Sigmoid colon (tissue), 4 donors: ENCODE measurements at regions not wholly inside any gene's neighbourhood (a gene's known extent, or its start where the extent isn't known, plus 50 kb on each side); places are given as distances from the start of the nearest gene placed in this dataset.

Experiments used
- CTCF ChIP-seq, 4 experiments: fragments of 450-650 bp in 3 of 4; fragments of 200-600 bp in 1 of 4; IDR thresholded peaks; one replicate each; pipeline ENCODE4 v1.5.1; 2016 to 2019; ENCODE audit warnings: antibody characterized with exemption in 4 of 4, mild to moderate bottlenecking in 3 of 4, moderate library complexity in 2 of 4
- EP300 ChIP-seq, 4 donors: sonication (generic); formaldehyde crosslinking; IDR thresholded peaks; one replicate each; pipeline ENCODE4 v1.6.1; 2017; ENCODE audit warnings: antibody characterized with exemption in 4 of 4
- POLR2A ChIP-seq, 2 donors: fragments of 450-650 bp; IDR thresholded peaks; one replicate each; pipeline ENCODE4 v1.6.1; 2016; ENCODE audit warnings: antibody characterized with exemption in 2 of 2, mild to moderate bottlenecking in 2 of 2, moderate library complexity in 2 of 2
- POLR2AphosphoS5 ChIP-seq, 4 donors: sonication (generic); formaldehyde crosslinking; IDR thresholded peaks; one replicate each; pipeline ENCODE4 v1.6.1; 2017; ENCODE audit warnings: antibody characterized with exemption in 4 of 4

- TF ChIP-seq POLR2AphosphoS5 (IDR thresholded peaks at IDR 0.05) (no peak), CTCF (IDR thresholded peaks at IDR 0.05) (no peak), EP300 (IDR thresholded peaks at IDR 0.05) (no peak), POLR2A (IDR thresholded peaks at IDR 0.05) (no peak)
Measured at GRCh38 chr11:127631974-127632373, 631.4 kb upstream of the KIRREL3 start.
